Activated gamma-delta T cell (primary cell): ENCODE measurements at regions not wholly inside any gene's neighbourhood (a gene's known extent, or its start where the extent isn't known, plus 50 kb on each side); places are given as distances from the start of the nearest gene placed in this dataset.

Source experiments
- DNase-seq: peaks from one replicate; lab custom pipeline; 2025; lab: John Stamatoyannopoulos, UW

GRCh38 chr6:94071835-94072234, 652.5 kb upstream of the EPHA7 start:
- no peak for DNase-seq

DNA sequence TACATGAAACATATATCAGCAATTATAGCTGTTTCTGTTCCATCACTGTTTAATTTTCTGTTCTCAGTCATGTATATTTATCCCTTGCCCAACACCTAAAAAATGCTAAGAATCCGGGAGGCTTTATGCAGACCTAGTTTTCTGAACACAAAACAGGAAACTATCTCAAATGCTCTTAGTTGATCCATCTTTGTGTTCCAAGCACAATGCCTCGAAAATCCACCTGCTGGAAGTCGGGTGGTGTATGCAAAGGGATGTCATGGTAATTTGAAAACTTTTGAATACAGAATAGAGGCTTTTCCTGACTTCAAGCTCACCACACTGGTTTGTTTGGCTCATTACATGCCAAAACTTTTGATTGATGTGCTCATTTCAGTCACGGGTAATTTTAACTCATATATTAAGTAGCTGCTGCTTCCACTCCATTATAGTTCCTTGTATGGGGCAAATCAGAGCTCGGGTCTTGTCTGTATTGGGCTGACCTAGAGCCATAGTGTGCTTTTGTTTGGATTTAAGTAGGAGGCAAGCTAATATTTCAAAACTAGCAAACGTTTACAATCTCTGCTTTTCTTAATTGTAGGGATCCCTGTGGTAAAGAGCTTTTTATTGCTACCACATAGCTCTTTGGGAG, 646.5 kb upstream of the EPHA7 start:
- no peak for DNase-seq

- no peak for DNase-seq
Measured at GRCh38 chr6:94052749-94053148, 633.4 kb upstream of the EPHA7 start.

DNA sequence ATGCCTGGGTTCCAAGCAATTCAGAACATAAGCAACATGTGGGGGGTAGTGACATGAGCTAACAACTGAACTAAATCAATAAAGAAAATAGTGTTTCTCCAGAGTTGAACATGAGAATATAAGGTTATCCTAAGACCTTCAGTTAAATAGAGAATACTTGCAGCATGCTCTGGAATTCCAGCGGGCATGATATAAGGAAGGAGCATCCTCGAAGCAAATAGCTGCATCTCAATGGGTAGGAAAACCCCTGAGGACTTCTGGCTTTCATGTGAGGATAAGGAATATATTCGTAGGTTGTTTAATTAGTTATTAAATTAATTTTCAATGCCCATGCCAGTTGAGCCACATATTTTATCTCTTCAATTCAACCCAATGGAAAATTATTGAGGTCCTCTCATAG, 631.2 kb upstream of the EPHA7 start:
- no peak for DNase-seq

GRCh38 chr6:94049001-94049400, 629.6 kb upstream of the EPHA7 start:
- no peak for DNase-seq

- no peak for DNase-seq
Measured at GRCh38 chr6:94045099-94045829, 625.9 kb upstream of the EPHA7 start.

DNA sequence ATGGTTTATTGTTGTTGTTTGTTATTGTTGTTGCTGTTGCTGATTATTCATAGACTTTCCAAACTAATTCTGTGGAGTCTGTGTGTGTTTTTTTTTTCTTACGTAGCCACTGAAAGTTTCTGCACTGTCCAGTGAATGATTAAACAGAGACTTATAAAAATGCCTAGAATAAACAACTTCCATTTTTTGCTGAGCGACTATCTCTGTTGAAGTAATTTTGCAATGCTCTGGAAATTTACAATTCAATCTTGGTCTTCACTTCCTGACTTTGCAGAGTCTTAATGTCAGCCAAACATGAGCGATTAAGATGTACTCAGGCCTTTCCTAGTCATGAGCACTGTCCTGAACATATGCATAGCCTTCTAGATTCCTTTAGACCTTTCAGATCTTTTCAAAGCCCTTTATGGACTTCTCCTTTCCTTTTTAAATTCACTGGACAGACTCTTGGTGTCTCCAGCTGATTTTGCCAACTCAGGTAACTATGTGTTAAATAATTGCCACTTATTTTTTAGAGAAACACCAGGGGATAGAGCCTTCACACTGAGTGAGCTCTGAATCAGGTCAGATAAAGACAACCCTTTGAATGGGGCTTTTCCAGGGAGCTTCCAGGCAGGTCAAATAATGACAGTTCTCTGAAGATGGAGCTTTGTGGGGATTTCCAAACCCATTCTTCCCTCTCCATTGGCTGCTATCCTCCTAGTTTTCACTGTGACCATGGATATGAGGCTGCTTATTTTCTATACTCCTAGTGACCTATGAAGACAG, 622.8 kb upstream of the EPHA7 start:
- DNase-seq: no peak

GRCh38 chr6:94036024-94036423, 616.7 kb upstream of the EPHA7 start:
- no peak for DNase-seq

GRCh38 chr6:94027374-94027773, 608.0 kb upstream of the EPHA7 start:
- no peak for DNase-seq

GRCh38 chr6:94026575-94026974, 607.2 kb upstream of the EPHA7 start:
- no peak for DNase-seq

- DNase-seq: no peak
Measured at GRCh38 chr6:94005835-94006234, 586.5 kb upstream of the EPHA7 start.

DNA sequence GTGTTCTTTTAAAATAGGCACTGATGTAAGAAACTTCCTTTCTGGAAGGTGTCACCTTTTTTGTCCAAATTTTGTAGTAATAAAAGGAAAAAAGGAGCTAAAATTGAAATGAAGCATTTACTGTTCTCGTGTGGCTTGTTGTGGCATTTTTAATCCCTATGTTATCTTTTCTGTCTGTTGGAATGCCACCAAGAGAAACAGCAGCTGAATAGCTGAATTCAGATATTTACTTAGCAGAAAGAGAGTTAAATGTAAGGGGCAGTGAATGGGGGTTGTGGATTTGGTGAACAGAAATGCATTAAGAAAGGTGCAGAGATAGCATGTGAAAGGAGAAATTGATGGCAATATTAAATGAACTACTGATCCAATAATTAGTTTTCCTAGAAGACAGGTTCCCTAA, 573.6 kb upstream of the EPHA7 start:
- DNase-seq: no peak

- DNase-seq: no peak
Measured at GRCh38 chr6:93989630-93990029, 570.3 kb upstream of the EPHA7 start.

GRCh38 chr6:93985953-93986352, 566.6 kb upstream of the EPHA7 start:
- DNase-seq: no peak

DNA sequence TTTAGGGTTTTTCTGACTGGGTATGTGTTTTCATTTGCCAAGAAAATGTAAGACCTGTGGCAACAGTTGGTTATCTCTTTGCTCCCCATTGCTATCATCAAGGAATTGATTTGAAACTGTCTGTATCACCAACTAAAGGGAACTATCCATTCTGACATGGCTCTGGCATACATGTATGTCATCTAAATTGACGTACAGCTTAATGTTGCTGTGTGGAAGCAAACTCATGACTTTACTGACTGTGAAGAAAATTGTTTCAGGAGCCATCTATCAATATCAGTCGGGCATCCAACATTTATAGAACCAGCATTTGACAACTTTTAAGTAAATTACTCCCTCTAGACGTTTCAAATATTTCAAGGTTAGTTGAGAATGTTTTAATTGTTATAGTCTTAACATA, 555.8 kb upstream of the EPHA7 start:
- no peak for DNase-seq

- DNase-seq: no peak
Measured at GRCh38 chr6:93974332-93974731, 555.0 kb upstream of the EPHA7 start.

DNA sequence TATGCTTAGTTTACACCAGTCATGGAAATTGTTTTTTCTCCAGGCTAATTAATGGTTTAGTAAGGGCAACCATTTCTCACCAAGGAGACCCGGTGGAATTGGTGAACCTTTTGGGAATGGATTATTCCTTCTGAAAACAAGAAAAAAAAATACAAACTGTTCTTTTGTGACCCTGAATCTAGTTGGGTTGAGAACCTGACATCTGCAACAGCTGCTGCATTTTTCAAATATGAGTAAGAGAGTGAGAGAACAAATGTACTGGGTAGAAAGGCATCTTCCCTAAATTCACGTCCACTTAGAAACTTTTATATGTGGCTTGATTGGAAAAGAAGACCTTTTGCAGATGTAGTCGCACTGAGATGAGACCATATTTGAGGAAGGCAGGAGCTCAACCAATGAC, 553.4 kb upstream of the EPHA7 start:
- no peak for DNase-seq

- DNase-seq: no peak
Measured at GRCh38 chr6:93970684-93971083, 551.3 kb upstream of the EPHA7 start.

DNA sequence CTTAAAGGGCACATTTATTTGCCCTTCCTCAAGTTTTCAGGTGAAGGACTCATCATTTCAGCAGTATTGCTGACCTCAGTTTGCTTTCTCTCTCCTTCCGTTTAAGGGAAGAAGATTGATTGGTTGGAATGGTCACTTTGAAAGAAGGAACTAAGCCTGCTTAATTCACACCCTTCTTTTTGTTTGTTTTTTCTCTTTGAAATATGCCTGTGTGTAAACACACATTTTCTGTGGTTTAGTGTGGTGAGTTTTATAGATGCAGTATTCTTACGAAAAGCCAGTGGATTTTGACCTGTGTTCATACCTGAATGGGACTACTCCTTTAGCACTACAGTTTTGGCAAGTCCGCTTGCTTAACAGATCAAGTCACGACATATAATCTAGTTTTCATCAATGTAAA, 548.8 kb upstream of the EPHA7 start:
- no peak for DNase-seq

DNA sequence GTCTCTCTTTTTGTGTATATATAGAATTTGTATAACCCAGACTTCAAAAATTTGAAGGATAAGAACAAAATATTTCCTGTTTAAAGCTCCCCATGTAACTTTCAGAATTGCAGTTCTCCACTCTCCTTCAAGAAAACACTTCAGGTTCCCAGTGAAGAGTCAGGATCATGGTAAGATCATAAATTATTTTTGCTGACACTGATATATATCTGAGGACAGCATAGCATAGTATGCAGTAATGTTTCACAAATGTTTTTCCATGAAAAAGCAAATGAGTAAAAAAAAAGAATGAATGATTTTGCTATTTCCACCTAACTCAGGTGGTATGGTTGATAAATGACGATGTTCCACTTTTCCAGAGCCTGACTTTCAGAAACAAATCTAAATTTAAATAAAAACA, 545.6 kb upstream of the EPHA7 start:
- no peak for DNase-seq

GRCh38 chr6:93964321-93964720, 545.0 kb upstream of the EPHA7 start:
- DNase-seq: no peak

- no peak for DNase-seq
Measured at GRCh38 chr6:93962566-93962965, 543.2 kb upstream of the EPHA7 start.

GRCh38 chr6:93954584-93954983, 535.2 kb upstream of the EPHA7 start:
- DNase-seq: no peak
